ENCODE measurements at regions not wholly inside any gene's neighbourhood (a gene's known extent, or its start where the extent isn't known, plus 50 kb on each side); places are given as distances from the start of the nearest gene placed in this dataset.

- TF ChIP-seq EZH2 (optimal IDR thresholded peaks at IDR 0.05; ENCODE audit: low read depth, low read length) (no peak), EZH2phosphoT487 (IDR thresholded peaks at IDR 0.05; ENCODE audit: low read length) (no peak), CTCF (IDR thresholded peaks at IDR 0.05; ENCODE audit: low read length) (no peak)
- no peaks in the 10 kb centered on the region for H3F3A ChIP-seq (ENCODE audit: insufficient read depth, low read length)
- no peaks in the 10 kb centered on the region for H3K9me2 ChIP-seq (replicated peaks; ENCODE audit: insufficient read depth, low read length)
- no peaks in the 10 kb centered on the region for H3K4me1 ChIP-seq (ENCODE audit: low read length)
- no peaks in the 10 kb centered on the region for H3K9me3 ChIP-seq (replicated peaks; ENCODE audit: insufficient read depth, low read length)
- H3K27me3 ChIP-seq (replicated peaks; ENCODE audit: insufficient read depth, low read length): no peaks in the 10 kb centered on the region
- no peak overlapping the region for H2AFZ ChIP-seq (ENCODE audit: low read length)
- no peak overlapping the region for H3K9ac ChIP-seq (ENCODE audit: low read length)
- H3K36me3 ChIP-seq (replicated peaks; ENCODE audit: insufficient read depth, low read length): no peaks in the 10 kb centered on the region
- H3K27ac ChIP-seq (ENCODE audit: low read length): no peak overlapping the region
- H3K79me2 ChIP-seq (ENCODE audit: low read length): no peaks in the 10 kb centered on the region
- no peak for DNase-seq
- H3K4me2 ChIP-seq (ENCODE audit: low read depth, low read length): no peak overlapping the region
- H3K4me3 ChIP-seq (ENCODE audit: low read length): no peak overlapping the region
- H4K20me1 ChIP-seq (ENCODE audit: insufficient read depth, low read length): no peaks in the 10 kb centered on the region
Measured at GRCh38 chr9:106678273-106678672, 184.7 kb upstream of the ZNF462 start.

- no peak for DNase-seq
- TF ChIP-seq CTCF (IDR thresholded peaks at IDR 0.05; ENCODE audit: low read length) (no peak), EZH2phosphoT487 (IDR thresholded peaks at IDR 0.05; ENCODE audit: low read length) (no peak), EZH2 (optimal IDR thresholded peaks at IDR 0.05; ENCODE audit: low read depth, low read length) (no peak)
- H3K79me2 ChIP-seq (ENCODE audit: low read length): no peaks in the 10 kb centered on the region
Measured at GRCh38 chr9:106682420-106682819, 180.5 kb upstream of the ZNF462 start.

GRCh38 chr9:106683454-106683853, 179.5 kb upstream of the ZNF462 start:
- no peaks in the 10 kb centered on the region for H3F3A ChIP-seq (ENCODE audit: insufficient read depth, low read length)
- H2AFZ ChIP-seq (ENCODE audit: low read length): no peak overlapping the region
- no peaks in the 10 kb centered on the region for H3K9me3 ChIP-seq (replicated peaks; ENCODE audit: insufficient read depth, low read length)
- no peak overlapping the region for H3K9ac ChIP-seq (ENCODE audit: low read length)
- TF ChIP-seq EZH2phosphoT487 (IDR thresholded peaks at IDR 0.05; ENCODE audit: low read length) (no peak), CTCF (IDR thresholded peaks at IDR 0.05; ENCODE audit: low read length) (no peak)
- H4K20me1 ChIP-seq (ENCODE audit: insufficient read depth, low read length): no peaks in the 10 kb centered on the region
- H3K27me3 ChIP-seq (replicated peaks; ENCODE audit: insufficient read depth, low read length): no peaks in the 10 kb centered on the region
- H3K4me1 ChIP-seq (ENCODE audit: low read length): no peaks in the 10 kb centered on the region
- H3K36me3 ChIP-seq (replicated peaks; ENCODE audit: insufficient read depth, low read length): no peaks in the 10 kb centered on the region
- no peaks in the 10 kb centered on the region for H3K9me2 ChIP-seq (replicated peaks; ENCODE audit: insufficient read depth, low read length)
- DNase-seq: no peak
- H3K27ac ChIP-seq (ENCODE audit: low read length): no peak overlapping the region
- no peaks in the 10 kb centered on the region for H3K79me2 ChIP-seq (ENCODE audit: low read length)
- H3K4me3 ChIP-seq (ENCODE audit: low read length): no peak overlapping the region
- H3K4me2 ChIP-seq (ENCODE audit: low read depth, low read length): no peak overlapping the region

More at GRCh38 chr9:106682420-106682819, 180.5 kb upstream of the ZNF462 start:
- H3K27me3 ChIP-seq (replicated peaks; ENCODE audit: insufficient read depth, low read length): no peaks in the 10 kb centered on the region
- H3K36me3 ChIP-seq (replicated peaks; ENCODE audit: insufficient read depth, low read length): no peaks in the 10 kb centered on the region
- no peak overlapping the region for H3K4me3 ChIP-seq (ENCODE audit: low read length)
- H3K9me2 ChIP-seq (replicated peaks; ENCODE audit: insufficient read depth, low read length): no peaks in the 10 kb centered on the region
- H4K20me1 ChIP-seq (ENCODE audit: insufficient read depth, low read length): no peaks in the 10 kb centered on the region
- H3K9me3 ChIP-seq (replicated peaks; ENCODE audit: insufficient read depth, low read length): no peaks in the 10 kb centered on the region
- H3K27ac ChIP-seq (ENCODE audit: low read length): no peak overlapping the region
- no peaks in the 10 kb centered on the region for H3F3A ChIP-seq (ENCODE audit: insufficient read depth, low read length)
- no peak overlapping the region for H3K4me2 ChIP-seq (ENCODE audit: low read depth, low read length)
- no peaks in the 10 kb centered on the region for H3K4me1 ChIP-seq (ENCODE audit: low read length)
- no peak overlapping the region for H2AFZ ChIP-seq (ENCODE audit: low read length)
- H3K9ac ChIP-seq (ENCODE audit: low read length): no peak overlapping the region

Data from MM.1S (cell line).